ENCODE measurements at regions not wholly inside any gene's neighbourhood (a gene's known extent, or its start where the extent isn't known, plus 50 kb on each side); places are given as distances from the start of the nearest gene placed in this dataset.

DNA sequence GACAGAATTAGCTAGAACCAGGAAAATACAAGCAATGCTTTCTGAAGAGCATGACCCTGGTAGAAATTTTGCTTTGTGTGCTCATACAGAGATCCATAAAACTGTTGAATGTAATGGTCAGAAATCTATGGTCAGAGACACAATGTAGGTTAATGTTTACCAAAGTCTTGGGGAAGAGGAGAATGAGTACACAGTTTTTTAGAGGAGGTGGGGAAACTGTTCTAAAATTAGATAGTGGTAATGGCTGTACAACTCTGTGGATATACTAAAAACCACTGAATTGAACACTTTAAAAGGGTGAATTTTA lies 109.5 kb upstream of the ARHGAP5 start:
- no peak overlapping the region for H2AFZ ChIP-seq (ENCODE audit: insufficient read depth, low read length, poor library complexity)
- H3K27me3 ChIP-seq (ENCODE audit: insufficient read depth, low read length): no peaks in the 10 kb centered on the region
- no peak overlapping the region for H3K18ac ChIP-seq (ENCODE audit: low read length)
- H3K9me3 ChIP-seq (ENCODE audit: insufficient read depth, low read depth, low read length): no peaks in the 10 kb centered on the region
- no peak for DNase-seq
- no peak overlapping the region for H2BK12ac ChIP-seq (ENCODE audit: low read length)
- peaks cover 2% of the 10 kb centered on the region for H3K79me1 ChIP-seq (ENCODE audit: low read length)
- no peak overlapping the region for H3K14ac ChIP-seq (ENCODE audit: low read length)
- no peak overlapping the region for H3K4me2 ChIP-seq (ENCODE audit: low read length)
- no peak overlapping the region for H3K4me3 ChIP-seq (ENCODE audit: low read depth, low read length)
- H3K4me1 ChIP-seq (ENCODE audit: control insufficient read depth in 1 of 2, insufficient read depth in 2 of 2, low read length in 2 of 2): peaks cover 12 to 16% of the 10 kb centered on the region in 2 experiments
- no peak overlapping the region for H2BK120ac ChIP-seq (ENCODE audit: insufficient read depth, low read length, poor library complexity)
- no peak overlapping the region for H3K4ac ChIP-seq (ENCODE audit: low read depth, low read length)
- H3K9ac ChIP-seq (ENCODE audit: low read length): no peak overlapping the region
- H4K8ac ChIP-seq (ENCODE audit: low read depth, low read length): no peak overlapping the region
- no peak overlapping the region for H2BK5ac ChIP-seq (ENCODE audit: low read depth, low read length, poor library complexity)
- H3K79me2 ChIP-seq (ENCODE audit: control insufficient read depth, insufficient read depth, low read length, poor library complexity): no peaks in the 10 kb centered on the region
- H3K23ac ChIP-seq (ENCODE audit: low read length): no peak overlapping the region
- H3K36me3 ChIP-seq (ENCODE audit: control insufficient read depth in 1 of 2, insufficient read depth in 2 of 2, low read length in 2 of 2): no peaks in the 10 kb centered on the region
- no peak overlapping the region for H4K91ac ChIP-seq (ENCODE audit: low read depth, low read length)
- no peak overlapping the region for H4K12ac ChIP-seq (ENCODE audit: low read depth, low read length)
- no peak overlapping the region for H3K27ac ChIP-seq (ENCODE audit: low read depth, low read length)
- H2AK5ac ChIP-seq (ENCODE audit: low read length): no peak overlapping the region

DNA sequence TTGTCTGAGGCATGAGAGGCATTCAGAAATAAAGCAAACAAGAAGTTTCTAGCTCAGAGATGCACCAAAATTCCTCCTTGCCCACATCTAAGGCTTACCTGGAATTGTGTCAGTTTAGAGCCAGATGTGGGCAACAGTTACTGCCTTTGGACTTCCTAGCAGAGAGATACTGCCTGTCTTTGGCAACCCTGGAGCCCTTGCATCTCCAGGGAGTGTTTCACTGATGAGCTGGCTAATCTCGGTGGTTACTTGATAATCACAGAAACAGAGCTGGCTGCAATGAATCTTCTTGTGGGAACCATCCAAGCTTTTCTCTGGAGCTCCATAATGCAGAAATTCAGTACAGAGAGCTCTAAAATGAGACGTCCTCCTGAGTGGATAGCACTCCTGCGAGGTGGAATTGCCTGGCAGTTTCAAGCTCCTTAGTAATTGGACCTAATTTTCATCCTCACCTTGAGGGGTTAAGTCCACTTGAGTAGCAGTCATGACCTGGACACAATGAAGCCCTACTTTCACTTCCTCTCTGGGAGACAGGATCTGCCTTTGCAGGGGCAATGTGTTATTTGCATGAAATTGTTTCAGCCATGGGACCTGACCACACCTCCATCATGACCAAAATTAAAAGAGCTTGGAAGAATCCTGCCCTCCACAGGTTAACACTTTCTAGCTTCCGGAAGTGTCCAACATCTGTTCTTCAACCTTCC lies 108.8 kb upstream of the ARHGAP5 start:
- Histone ChIP-seq H3K36me3 (ENCODE audit: control insufficient read depth in 1 of 2, insufficient read depth in 2 of 2, low read length in 2 of 2) (no peaks in the 10 kb centered on the region), H3K23ac (ENCODE audit: low read length) (no peak overlapping the region), H2BK5ac (ENCODE audit: low read depth, low read length, poor library complexity) (no peak overlapping the region), H2BK120ac (ENCODE audit: insufficient read depth, low read length, poor library complexity) (no peak overlapping the region), H3K18ac (ENCODE audit: low read length) (no peak overlapping the region), H3K4ac (ENCODE audit: low read depth, low read length) (no peak overlapping the region), H2BK12ac (ENCODE audit: low read length) (no peak overlapping the region), H3K4me3 (ENCODE audit: low read depth, low read length) (no peak overlapping the region), H3K4me1 (ENCODE audit: control insufficient read depth in 1 of 2, insufficient read depth in 2 of 2, low read length in 2 of 2) (peaks cover 12 to 16% of the 10 kb centered on the region in 2 experiments), H3K27me3 (ENCODE audit: insufficient read depth, low read length) (no peaks in the 10 kb centered on the region), H4K8ac (ENCODE audit: low read depth, low read length) (no peak overlapping the region), H3K9ac (ENCODE audit: low read length) (no peak overlapping the region), H3K4me2 (ENCODE audit: low read length) (no peak overlapping the region), H3K27ac (ENCODE audit: low read depth, low read length) (no peak overlapping the region), H2AK5ac (ENCODE audit: low read length) (no peak overlapping the region), H3K9me3 (ENCODE audit: insufficient read depth, low read depth, low read length) (no peaks in the 10 kb centered on the region), H3K79me1 (ENCODE audit: low read length) (peaks cover 2% of the 10 kb centered on the region), H3K79me2 (ENCODE audit: control insufficient read depth, insufficient read depth, low read length, poor library complexity) (no peaks in the 10 kb centered on the region), H2AFZ (ENCODE audit: insufficient read depth, low read length, poor library complexity) (no peak overlapping the region), H4K12ac (ENCODE audit: low read depth, low read length) (no peak overlapping the region), H3K14ac (ENCODE audit: low read length) (no peak overlapping the region), H4K91ac (ENCODE audit: low read depth, low read length) (no peak overlapping the region)
- WGBS (ENCODE audit: extremely low coverage, insufficient coverage, insufficient read length): no CpG with 5 or more reads among the region's 4 CpGs
- DNase-seq: peak; percentile 91 to 98

DNA sequence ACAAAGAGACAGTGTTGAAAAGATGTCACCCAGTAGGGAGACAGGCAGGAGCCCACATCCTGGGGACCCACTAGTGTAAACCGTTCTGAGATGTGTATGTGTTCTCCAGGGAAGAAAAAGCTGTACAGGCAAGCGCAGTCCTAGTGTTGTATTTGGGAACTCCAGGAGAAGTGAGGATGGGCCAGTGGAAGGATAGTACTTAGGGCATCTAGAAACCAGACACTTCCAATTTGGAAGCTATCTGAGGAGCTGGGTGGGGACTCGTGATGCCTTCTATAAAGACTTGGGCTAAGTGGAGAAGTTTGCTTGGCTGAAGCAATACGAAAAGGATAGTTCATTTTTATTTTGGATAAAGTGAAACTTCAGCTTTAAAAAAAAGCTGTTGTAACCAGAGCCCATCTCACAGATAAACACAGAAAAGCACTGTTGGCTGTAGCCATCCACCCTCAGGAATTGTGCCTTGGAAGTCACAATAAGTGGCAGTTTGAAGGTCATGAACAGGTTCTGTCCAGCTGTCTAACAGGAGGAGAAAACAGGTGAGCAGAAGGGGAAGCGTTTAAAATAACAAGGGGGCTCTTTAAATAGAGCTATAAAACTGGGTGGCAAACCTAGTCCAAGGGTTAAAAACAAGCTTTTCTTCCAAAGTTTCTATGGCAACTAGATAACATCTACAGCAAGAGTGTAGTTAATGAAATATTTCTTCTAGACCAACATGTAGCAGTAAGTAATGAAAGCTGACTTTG lies 108.0 kb upstream of the ARHGAP5 start:
- Histone ChIP-seq H3K4me3 (ENCODE audit: low read depth, low read length) (no peak overlapping the region), H3K79me2 (ENCODE audit: control insufficient read depth, insufficient read depth, low read length, poor library complexity) (no peaks in the 10 kb centered on the region), H2BK12ac (ENCODE audit: low read length) (no peak overlapping the region), H4K12ac (ENCODE audit: low read depth, low read length) (no peak overlapping the region), H2AFZ (ENCODE audit: insufficient read depth, low read length, poor library complexity) (no peak overlapping the region), H3K27ac (ENCODE audit: low read depth, low read length) (no peak overlapping the region), H3K9ac (ENCODE audit: low read length) (no peak overlapping the region), H4K91ac (ENCODE audit: low read depth, low read length) (no peak overlapping the region), H3K23ac (ENCODE audit: low read length) (no peak overlapping the region), H3K4me1 (ENCODE audit: control insufficient read depth in 1 of 2, insufficient read depth in 2 of 2, low read length in 2 of 2) (peaks cover 12 to 16% of the 10 kb centered on the region in 2 experiments), H3K27me3 (ENCODE audit: insufficient read depth, low read length) (no peaks in the 10 kb centered on the region), H2BK120ac (ENCODE audit: insufficient read depth, low read length, poor library complexity) (no peak overlapping the region), H3K14ac (ENCODE audit: low read length) (no peak overlapping the region), H2AK5ac (ENCODE audit: low read length) (no peak overlapping the region), H3K9me3 (ENCODE audit: insufficient read depth, low read depth, low read length) (peaks cover 6% of the 10 kb centered on the region), H3K36me3 (ENCODE audit: control insufficient read depth in 1 of 2, insufficient read depth in 2 of 2, low read length in 2 of 2) (no peaks in the 10 kb centered on the region), H3K4ac (ENCODE audit: low read depth, low read length) (no peak overlapping the region), H3K4me2 (ENCODE audit: low read length) (no peak overlapping the region), H3K18ac (ENCODE audit: low read length) (no peak overlapping the region), H3K79me1 (ENCODE audit: low read length) (peaks cover 2% of the 10 kb centered on the region), H2BK5ac (ENCODE audit: low read depth, low read length, poor library complexity) (no peak overlapping the region), H4K8ac (ENCODE audit: low read depth, low read length) (no peak overlapping the region)
- peak in 1 of 2 donors; percentile 37 for DNase-seq
- WGBS (ENCODE audit: extremely low coverage, insufficient coverage, insufficient read length): no CpG with 5 or more reads among the region's 5 CpGs

DNA sequence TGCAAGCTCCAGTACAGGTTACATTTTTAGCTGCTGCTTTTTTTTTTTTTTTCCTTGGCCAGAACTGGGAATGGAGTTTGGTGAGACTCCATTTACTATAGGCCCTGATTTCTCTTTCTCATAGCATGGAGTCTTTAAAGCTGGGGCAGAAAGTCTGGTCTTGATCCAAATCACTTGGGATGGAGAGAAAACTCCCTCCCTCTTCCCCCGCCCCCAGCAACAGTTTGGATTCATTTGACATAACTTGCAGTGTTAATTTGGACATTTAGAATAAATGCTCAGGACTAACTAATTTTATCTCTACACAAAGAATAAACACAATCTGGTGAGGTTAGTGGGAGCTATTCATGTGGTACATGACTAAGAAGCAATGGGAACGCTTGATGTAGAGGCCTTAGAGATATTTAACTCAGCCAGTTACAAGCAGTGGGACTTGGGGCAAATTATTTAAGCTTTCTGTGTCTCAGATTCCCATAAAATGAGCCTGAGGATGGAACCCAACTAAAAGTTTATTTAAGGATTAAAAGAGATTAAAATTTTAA lies 107.3 kb upstream of the ARHGAP5 start:
- Histone ChIP-seq H3K4me1 (ENCODE audit: control insufficient read depth in 1 of 2, insufficient read depth in 2 of 2, low read length in 2 of 2) (peaks cover 12 to 16% of the 10 kb centered on the region in 2 experiments), H3K36me3 (ENCODE audit: control insufficient read depth in 1 of 2, insufficient read depth in 2 of 2, low read length in 2 of 2) (no peaks in the 10 kb centered on the region), H2BK5ac (ENCODE audit: low read depth, low read length, poor library complexity) (no peak overlapping the region), H3K18ac (ENCODE audit: low read length) (no peak overlapping the region), H3K79me1 (ENCODE audit: low read length) (peaks cover 2% of the 10 kb centered on the region), H3K4ac (ENCODE audit: low read depth, low read length) (no peak overlapping the region), H3K79me2 (ENCODE audit: control insufficient read depth, insufficient read depth, low read length, poor library complexity) (no peaks in the 10 kb centered on the region), H3K27ac (ENCODE audit: low read depth, low read length) (peak overlapping the region; percentile 39), H3K4me3 (ENCODE audit: low read depth, low read length) (no peak overlapping the region), H3K23ac (ENCODE audit: low read length) (no peak overlapping the region), H3K27me3 (ENCODE audit: insufficient read depth, low read length) (no peaks in the 10 kb centered on the region), H3K9me3 (ENCODE audit: insufficient read depth, low read depth, low read length) (peaks cover 12% of the 10 kb centered on the region), H4K91ac (ENCODE audit: low read depth, low read length) (no peak overlapping the region), H2BK12ac (ENCODE audit: low read length) (no peak overlapping the region), H3K14ac (ENCODE audit: low read length) (no peak overlapping the region), H2BK120ac (ENCODE audit: insufficient read depth, low read length, poor library complexity) (no peak overlapping the region), H4K8ac (ENCODE audit: low read depth, low read length) (no peak overlapping the region), H3K4me2 (ENCODE audit: low read length) (no peak overlapping the region), H4K12ac (ENCODE audit: low read depth, low read length) (no peak overlapping the region), H3K9ac (ENCODE audit: low read length) (no peak overlapping the region), H2AK5ac (ENCODE audit: low read length) (no peak overlapping the region), H2AFZ (ENCODE audit: insufficient read depth, low read length, poor library complexity) (no peak overlapping the region)
- no CpG with 5 or more reads among the region's 2 CpGs for WGBS (ENCODE audit: extremely low coverage, insufficient coverage, insufficient read length)
- no peak for DNase-seq
